Activated T-helper 17 cell treated with anti-CD3 and anti-CD28 coated beads, Interleukin-2, amount 50 U/mL, for 72 hours (primary cell): ENCODE measurements at regions not wholly inside any gene's neighbourhood (a gene's known extent, or its start where the extent isn't known, plus 50 kb on each side); places are given as distances from the start of the nearest gene placed in this dataset.

Experiments used
- ATAC-seq: fragments of 150-1000 bp; cut with Tn5 transposase; replicated peaks from 2 replicates; pipeline ENCODE4 v1.10.0; 2021; ENCODE audit warnings: mild to moderate bottlenecking, moderate library complexity
- H3K27ac Mint-ChIP-seq: one replicate; pipeline ENCODE4 v1.8.0; 2022; ENCODE audit warnings: mixed read lengths
- H3K27me3 Mint-ChIP-seq: one replicate; pipeline ENCODE4 v1.8.0; 2022; ENCODE audit warnings: mixed read lengths
- H3K36me3 Mint-ChIP-seq: one replicate; pipeline ENCODE4 v1.8.0; 2022; ENCODE audit warnings: low read depth, mild to moderate bottlenecking, mixed read lengths
- H3K4me1 Mint-ChIP-seq: one replicate; pipeline ENCODE4 v1.8.0; 2022; ENCODE audit warnings: mixed read lengths
- H3K4me3 Mint-ChIP-seq: one replicate; pipeline ENCODE4 v1.8.0; 2022; ENCODE audit warnings: mild to moderate bottlenecking, mixed read lengths
- H3K9me3 Mint-ChIP-seq: one replicate; pipeline ENCODE4 v1.8.0; 2022; ENCODE audit warnings: mixed read lengths

GRCh38 chr11:70736461-70736860 lies 338.1 kb downstream of the CTTN start:
- H3K4me1 Mint-ChIP-seq, result no peaks in the 10 kb centered on the region
- H3K9me3 Mint-ChIP-seq, result no peaks in the 10 kb centered on the region
- no peaks in the 10 kb centered on the region for H3K36me3 Mint-ChIP-seq
- H3K4me3 Mint-ChIP-seq, result no peak overlapping the region
- peaks cover 7% of the 10 kb centered on the region for H3K27me3 Mint-ChIP-seq
- ATAC-seq, result no peak
- H3K27ac Mint-ChIP-seq, result no peak overlapping the region

DNA sequence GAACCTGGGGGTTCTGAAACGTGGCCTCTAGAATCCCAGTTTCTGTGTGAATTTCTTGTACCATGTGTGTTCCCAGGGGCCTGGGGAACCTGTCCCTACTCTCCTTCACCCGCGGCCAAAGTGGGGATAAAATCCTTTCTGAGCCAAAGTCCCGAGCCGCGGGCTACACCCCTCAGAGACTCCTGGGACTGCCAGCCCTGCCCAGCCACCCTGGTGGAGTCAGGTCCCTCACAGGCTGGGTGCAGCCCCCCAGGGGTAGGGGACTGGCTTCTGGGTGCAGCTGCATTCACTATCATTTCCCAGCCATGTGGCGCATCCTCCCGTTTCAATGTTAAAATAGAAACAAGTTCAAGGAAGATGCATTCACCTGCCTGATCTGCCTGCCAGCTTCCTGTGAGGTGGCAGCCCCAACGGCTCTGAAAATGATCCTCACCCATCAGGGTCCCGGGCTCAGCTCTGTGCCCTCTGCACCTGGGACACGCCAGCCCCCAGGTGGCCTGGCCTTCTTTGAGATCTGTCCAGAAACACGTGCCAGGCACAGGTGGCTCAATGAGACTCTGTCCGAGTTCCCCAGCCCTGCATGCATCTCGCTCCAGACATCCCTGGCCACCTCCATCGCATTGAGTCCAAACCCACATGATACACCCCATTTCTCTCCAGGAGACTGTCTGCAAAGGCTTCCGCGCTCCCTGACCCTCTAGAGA lies 338.8 kb downstream of the CTTN start:
- Mint-ChIP-seq H3K36me3 (no peaks in the 10 kb centered on the region), H3K9me3 (no peaks in the 10 kb centered on the region), H3K4me1 (no peaks in the 10 kb centered on the region), H3K27me3 (peaks cover 9% of the 10 kb centered on the region), H3K4me3 (no peak overlapping the region), H3K27ac (no peak overlapping the region)
- no peak for ATAC-seq

- H3K27ac Mint-ChIP-seq, result no peak overlapping the region
- H3K9me3 Mint-ChIP-seq, result no peaks in the 10 kb centered on the region
- H3K27me3 Mint-ChIP-seq, result peaks cover 13% of the 10 kb centered on the region
- ATAC-seq, result no peak
- H3K4me1 Mint-ChIP-seq, result no peaks in the 10 kb centered on the region
- H3K4me3 Mint-ChIP-seq, result no peak overlapping the region
- no peaks in the 10 kb centered on the region for H3K36me3 Mint-ChIP-seq
Measured at GRCh38 chr11:70737816-70738630, 339.7 kb downstream of the CTTN start.

- peaks cover 11% of the 10 kb centered on the region for H3K27me3 Mint-ChIP-seq
Measured at GRCh38 chr11:70738661-70739060, 340.3 kb downstream of the CTTN start.

DNA sequence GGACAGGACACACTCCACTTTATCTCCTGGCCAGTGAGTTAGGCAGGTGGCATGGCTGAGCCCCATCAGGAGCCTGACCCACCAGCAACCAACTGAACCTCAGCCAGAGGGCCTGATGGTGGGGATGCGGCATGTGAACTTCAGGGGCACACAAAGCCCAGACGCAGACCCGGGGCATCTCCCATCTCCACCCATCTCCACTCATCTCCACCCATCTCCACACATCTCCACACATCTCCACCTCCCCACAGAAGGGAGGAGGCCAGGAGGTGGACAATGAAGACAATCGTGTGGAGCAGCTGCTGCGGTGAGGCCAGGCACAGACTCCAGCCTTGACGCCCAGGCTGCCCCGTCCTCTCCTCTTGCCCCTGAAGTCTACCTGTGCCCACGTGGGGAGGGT lies 340.8 kb downstream of the CTTN start:
- H3K27ac Mint-ChIP-seq, result no peak overlapping the region
- H3K4me1 Mint-ChIP-seq, result no peaks in the 10 kb centered on the region
- H3K36me3 Mint-ChIP-seq, result no peaks in the 10 kb centered on the region
- no peak overlapping the region for H3K4me3 Mint-ChIP-seq
- no peaks in the 10 kb centered on the region for H3K9me3 Mint-ChIP-seq
- no peak for ATAC-seq
- peaks cover 11% of the 10 kb centered on the region for H3K27me3 Mint-ChIP-seq

More at GRCh38 chr11:70738661-70739060, 340.3 kb downstream of the CTTN start:
- no peak overlapping the region for H3K4me3 Mint-ChIP-seq
- ATAC-seq, result no peak
- H3K36me3 Mint-ChIP-seq, result no peaks in the 10 kb centered on the region
- no peak overlapping the region for H3K27ac Mint-ChIP-seq
- H3K4me1 Mint-ChIP-seq, result no peaks in the 10 kb centered on the region
- H3K9me3 Mint-ChIP-seq, result no peaks in the 10 kb centered on the region

- no peaks in the 10 kb centered on the region for H3K36me3 Mint-ChIP-seq
- no peak overlapping the region for H3K4me3 Mint-ChIP-seq
- H3K9me3 Mint-ChIP-seq, result no peaks in the 10 kb centered on the region
- no peak overlapping the region for H3K27ac Mint-ChIP-seq
- peaks cover 11% of the 10 kb centered on the region for H3K27me3 Mint-ChIP-seq
- H3K4me1 Mint-ChIP-seq, result no peaks in the 10 kb centered on the region
- ATAC-seq, result no peak
Measured at GRCh38 chr11:70739811-70740487, 341.6 kb downstream of the CTTN start.

DNA sequence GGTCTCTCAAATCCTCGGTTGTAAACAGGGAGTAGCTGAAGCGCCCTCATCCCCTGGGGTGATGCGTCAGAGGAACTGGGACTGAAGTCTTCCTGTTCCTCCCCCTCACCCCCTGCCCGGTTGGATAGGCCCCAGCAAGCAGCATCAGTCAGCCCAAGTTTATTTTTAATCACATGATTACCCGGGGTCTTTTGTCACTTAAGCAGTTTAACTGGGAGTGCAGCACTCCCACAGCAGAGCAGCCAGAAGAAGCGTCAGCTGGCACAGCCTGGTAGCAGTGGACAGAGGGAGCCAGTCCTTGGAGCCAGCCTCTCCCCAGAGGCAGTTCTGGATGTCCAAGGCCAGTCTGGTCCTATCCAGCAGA lies 342.1 kb downstream of the CTTN start:
- Mint-ChIP-seq H3K4me3 (no peak overlapping the region), H3K9me3 (no peaks in the 10 kb centered on the region), H3K27me3 (peaks cover 14% of the 10 kb centered on the region), H3K36me3 (no peaks in the 10 kb centered on the region), H3K27ac (no peak overlapping the region), H3K4me1 (no peaks in the 10 kb centered on the region)
- no peak for ATAC-seq

- no peak for ATAC-seq
- H3K27me3 Mint-ChIP-seq, result peaks cover 14% of the 10 kb centered on the region
- no peaks in the 10 kb centered on the region for H3K4me1 Mint-ChIP-seq
- H3K27ac Mint-ChIP-seq, result no peak overlapping the region
- no peak overlapping the region for H3K4me3 Mint-ChIP-seq
- H3K9me3 Mint-ChIP-seq, result no peaks in the 10 kb centered on the region
- no peaks in the 10 kb centered on the region for H3K36me3 Mint-ChIP-seq
Measured at GRCh38 chr11:70741085-70741484, 342.8 kb downstream of the CTTN start.

GRCh38 chr11:70742553-70743291 lies 344.4 kb downstream of the CTTN start:
- peaks cover 16% of the 10 kb centered on the region for H3K27me3 Mint-ChIP-seq
- no peak for ATAC-seq
- no peaks in the 10 kb centered on the region for H3K4me1 Mint-ChIP-seq
- H3K27ac Mint-ChIP-seq, result no peak overlapping the region
- no peaks in the 10 kb centered on the region for H3K9me3 Mint-ChIP-seq
- no peak overlapping the region for H3K4me3 Mint-ChIP-seq
- H3K36me3 Mint-ChIP-seq, result no peaks in the 10 kb centered on the region

DNA sequence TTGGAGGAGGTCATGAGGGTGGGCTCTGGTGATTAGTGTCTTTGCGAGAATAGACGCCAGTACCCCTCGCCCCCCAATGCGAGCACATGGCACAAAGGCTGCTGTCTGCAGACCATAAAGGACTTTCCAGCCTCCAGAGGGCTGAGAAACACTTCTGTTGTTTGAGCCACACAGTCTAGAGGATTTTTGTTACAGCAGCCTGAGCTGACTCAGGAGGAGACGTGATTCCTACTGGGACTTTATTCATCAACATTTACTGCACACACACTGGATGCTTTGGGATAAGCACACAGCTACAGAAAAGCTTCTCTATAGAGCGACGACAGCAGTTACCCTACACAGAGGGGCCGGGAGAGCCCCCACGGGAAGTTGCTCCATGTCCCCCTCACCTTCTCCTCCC lies 345.0 kb downstream of the CTTN start:
- Mint-ChIP-seq H3K9me3 (no peaks in the 10 kb centered on the region), H3K27me3 (peaks cover 17% of the 10 kb centered on the region), H3K4me3 (no peak overlapping the region), H3K27ac (no peak overlapping the region), H3K4me1 (no peaks in the 10 kb centered on the region), H3K36me3 (no peaks in the 10 kb centered on the region)
- no peak for ATAC-seq

- Mint-ChIP-seq H3K27me3 (peaks cover 17% of the 10 kb centered on the region), H3K4me3 (no peak overlapping the region), H3K36me3 (no peaks in the 10 kb centered on the region), H3K27ac (no peak overlapping the region), H3K9me3 (peaks cover under 1% of the 10 kb centered on the region), H3K4me1 (no peaks in the 10 kb centered on the region)
- no peak for ATAC-seq
Measured at GRCh38 chr11:70743941-70744351, 345.6 kb downstream of the CTTN start.

- Mint-ChIP-seq H3K9me3 (peaks cover 7% of the 10 kb centered on the region), H3K27ac (no peak overlapping the region), H3K4me3 (no peak overlapping the region), H3K36me3 (no peaks in the 10 kb centered on the region), H3K4me1 (no peaks in the 10 kb centered on the region), H3K27me3 (peaks cover 22% of the 10 kb centered on the region)
- no peak for ATAC-seq
Measured at GRCh38 chr11:70744396-70745185, 346.3 kb downstream of the CTTN start.

DNA sequence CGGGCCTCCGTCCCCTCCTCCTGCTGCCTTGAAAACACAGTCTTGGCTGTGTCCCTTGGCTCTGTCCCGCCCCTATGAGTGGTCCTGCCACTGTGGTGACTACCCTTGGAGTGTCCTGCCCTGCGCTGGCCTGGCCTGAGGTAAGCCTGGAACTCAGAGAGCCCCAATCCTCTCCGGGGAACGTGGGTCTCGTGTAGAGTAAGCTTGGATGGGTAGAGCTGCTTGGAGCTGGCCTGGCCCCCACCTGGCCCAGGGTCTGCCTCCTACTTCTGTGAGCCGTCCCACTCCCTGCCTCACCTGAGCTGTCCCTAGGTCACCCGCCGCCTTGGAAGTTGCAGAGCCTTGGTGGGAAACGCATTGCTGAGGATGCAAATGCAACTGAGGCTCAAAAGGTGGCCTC lies 347.1 kb downstream of the CTTN start:
- no peak overlapping the region for H3K4me3 Mint-ChIP-seq

GRCh38 chr11:70745941-70746340 lies 347.6 kb downstream of the CTTN start:
- Mint-ChIP-seq H3K36me3 (no peaks in the 10 kb centered on the region), H3K4me3 (no peak overlapping the region), H3K27me3 (peaks cover 22% of the 10 kb centered on the region), H3K27ac (no peak overlapping the region), H3K9me3 (peaks cover 11% of the 10 kb centered on the region), H3K4me1 (no peaks in the 10 kb centered on the region)
- no peak for ATAC-seq

More for the DNA sequence above, 347.1 kb downstream of the CTTN start:
- H3K27me3 Mint-ChIP-seq, result peaks cover 23% of the 10 kb centered on the region
- ATAC-seq, result no peak
- no peak overlapping the region for H3K27ac Mint-ChIP-seq
- no peaks in the 10 kb centered on the region for H3K36me3 Mint-ChIP-seq
- peaks cover 8% of the 10 kb centered on the region for H3K9me3 Mint-ChIP-seq
- H3K4me1 Mint-ChIP-seq, result no peaks in the 10 kb centered on the region
